Tongue (tissue), 1 donor: ENCODE measurements at regions not wholly inside any gene's neighbourhood (a gene's known extent, or its start where the extent isn't known, plus 50 kb on each side); places are given as distances from the start of the nearest gene placed in this dataset.
"Not testable (repeated sequence)": the region's sequence is repeated elsewhere in the genome, so short reads cannot be mapped to it uniquely, and the experiment has no call there.

Experiments
- DNase-seq: peaks from one replicate; pipeline ENCODE4 v3.0.0-alpha.2; 2015

DNA sequence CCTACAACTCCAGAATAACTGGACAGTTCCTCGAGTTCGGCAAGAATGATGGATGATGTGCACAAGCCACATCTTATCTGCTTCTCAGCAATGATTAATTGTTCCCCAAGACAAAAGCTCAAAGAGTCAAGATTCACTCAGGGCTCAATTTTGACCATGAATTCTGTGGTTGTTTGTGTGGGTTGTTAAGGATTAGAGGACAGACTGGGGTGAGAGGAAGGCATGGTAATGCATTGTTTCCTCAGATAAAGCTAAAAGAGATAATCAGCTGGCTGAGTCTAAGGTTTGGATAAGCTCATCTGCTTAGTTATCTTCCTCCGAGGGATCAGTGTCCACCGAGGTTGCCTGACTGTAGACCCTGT is 161.0 kb downstream of the CPEB2 start:
- DNase-seq, result no peak

DNA sequence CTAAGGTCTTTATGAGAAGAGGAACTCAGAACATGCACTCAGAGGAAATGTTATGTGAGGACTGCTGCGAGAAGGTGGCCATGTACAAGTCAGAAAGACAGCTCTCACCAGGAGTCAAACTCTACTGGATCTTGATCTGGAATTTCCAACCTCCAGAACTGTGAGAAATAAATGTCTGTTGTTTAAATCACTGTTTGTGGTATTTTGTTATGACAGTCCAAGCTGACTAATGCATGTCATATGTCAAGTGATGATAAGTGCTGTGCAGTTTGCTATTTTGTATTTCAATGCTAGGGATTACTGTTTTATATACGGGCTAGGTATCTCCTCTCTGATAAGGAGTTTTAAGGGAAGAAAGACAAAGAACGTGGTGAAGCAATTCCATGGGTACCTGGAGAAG is 162.3 kb downstream of the CPEB2 start:
- no peak for DNase-seq

DNA sequence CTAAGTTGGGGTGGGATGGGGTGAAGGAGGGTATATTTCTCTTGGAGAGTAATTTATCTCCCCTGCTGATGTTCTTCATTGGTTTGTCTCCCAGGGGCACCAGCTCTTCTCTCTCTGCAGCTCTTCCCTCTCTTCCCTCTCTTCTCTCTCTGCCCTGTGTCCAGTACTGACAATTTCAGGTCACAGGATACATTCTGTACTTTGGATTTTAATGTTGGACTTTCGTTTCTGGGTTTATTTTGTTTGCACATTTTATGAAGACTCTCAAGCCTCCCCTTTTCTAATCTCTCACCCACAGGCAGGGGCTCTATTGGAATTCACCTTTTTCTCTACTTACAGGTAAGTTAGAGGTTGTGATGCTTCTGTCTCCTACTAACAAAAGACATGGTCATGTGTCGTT is 165.5 kb downstream of the CPEB2 start:
- no peak for DNase-seq

DNA sequence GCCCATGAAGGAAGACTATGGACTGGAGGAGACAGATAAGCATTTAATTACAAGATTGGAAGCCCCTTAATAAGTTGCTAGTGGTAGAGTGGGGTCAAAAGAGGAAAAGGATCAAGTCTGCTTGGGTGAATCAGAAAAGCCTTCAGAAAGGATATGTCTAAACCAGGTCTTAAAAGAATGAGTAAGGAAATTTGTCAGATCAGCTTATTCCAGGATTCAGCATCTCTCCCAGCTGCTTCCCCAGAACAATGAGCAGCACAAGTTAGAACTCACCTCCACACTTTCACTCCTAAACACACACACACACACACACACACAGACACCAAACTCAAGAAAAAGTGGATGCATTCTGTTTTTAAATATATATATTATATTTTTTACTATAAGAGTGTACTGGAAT is 166.5 kb downstream of the CPEB2 start:
- no peak for DNase-seq

DNA sequence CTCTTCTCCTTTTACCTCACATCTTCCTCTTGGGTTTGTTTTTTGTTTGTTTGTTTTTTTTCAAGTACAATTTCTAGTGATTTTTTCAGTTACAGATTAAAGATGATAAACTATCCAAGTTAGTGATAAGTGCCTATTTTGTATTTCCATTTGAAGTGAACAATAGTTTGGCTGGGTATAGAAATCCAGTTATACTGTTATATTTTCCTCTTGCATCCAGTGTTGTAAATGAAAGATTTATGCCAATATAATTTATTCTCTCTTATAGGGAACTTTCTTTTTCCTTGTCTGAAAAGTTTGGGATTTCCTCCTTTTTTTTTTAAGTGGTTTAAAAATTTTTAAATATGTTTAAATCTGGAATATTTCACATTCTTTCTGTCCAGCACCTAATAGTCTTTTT is 169.4 kb downstream of the CPEB2 start:
- no peak for DNase-seq

DNA sequence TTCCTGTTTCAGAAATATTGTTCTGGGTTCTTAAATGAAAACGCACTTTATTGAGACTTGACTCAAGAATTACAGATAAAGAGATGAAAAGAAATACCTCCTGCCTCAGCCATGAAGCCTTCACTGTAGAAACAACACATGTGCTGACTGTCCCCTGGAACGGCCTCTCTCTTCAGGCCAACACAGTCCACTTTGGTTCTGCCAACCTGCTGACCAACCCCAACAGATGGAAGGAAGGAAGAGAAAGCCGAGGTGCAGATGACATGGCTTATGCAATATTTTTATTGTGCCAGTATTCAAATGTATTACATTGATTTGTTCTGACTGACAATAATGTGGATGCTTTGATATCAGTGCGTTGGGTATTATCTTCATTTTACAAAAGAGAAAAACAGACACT is 171.0 kb downstream of the CPEB2 start:
- no peak for DNase-seq

DNA sequence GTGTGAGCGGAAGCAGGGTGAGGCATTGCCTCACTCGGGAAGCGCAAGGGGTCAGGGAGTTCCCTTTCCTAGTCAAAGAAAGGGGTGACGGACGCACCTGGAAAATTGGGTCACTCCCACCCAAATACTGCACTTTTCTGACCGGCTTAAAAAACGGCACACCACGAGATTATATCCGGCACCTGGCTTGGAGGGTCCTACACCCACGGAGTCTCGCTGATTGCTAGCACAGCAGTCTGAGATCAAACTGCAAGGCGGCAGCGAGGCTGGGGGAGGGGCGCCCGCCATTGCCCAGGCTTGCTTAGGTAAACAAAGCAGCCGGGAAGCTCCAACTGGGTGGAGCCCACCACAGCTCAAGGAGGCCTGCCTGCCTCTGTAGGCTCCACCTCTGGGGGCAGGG is 171.9 kb downstream of the CPEB2 start:
- not testable (repeated sequence) for DNase-seq

DNA sequence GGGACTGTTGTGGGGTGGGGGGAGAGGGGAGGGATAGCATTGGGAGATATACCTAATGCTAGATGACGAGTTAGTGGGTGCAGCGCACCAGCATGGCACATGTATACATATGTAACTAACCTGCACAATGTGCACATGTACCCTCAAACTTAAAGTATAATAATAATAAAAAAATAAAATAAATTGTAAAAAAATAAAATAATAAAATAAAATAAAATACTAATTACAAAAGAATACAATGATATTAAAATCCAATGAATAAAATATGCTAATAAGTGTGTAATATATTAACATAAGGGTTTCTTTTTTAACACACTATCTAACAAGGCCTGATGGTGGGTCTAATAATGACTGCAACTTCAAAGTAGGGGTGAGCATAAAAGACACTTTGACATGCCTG is 177.6 kb downstream of the CPEB2 start:
- not testable (repeated sequence) for DNase-seq

DNA sequence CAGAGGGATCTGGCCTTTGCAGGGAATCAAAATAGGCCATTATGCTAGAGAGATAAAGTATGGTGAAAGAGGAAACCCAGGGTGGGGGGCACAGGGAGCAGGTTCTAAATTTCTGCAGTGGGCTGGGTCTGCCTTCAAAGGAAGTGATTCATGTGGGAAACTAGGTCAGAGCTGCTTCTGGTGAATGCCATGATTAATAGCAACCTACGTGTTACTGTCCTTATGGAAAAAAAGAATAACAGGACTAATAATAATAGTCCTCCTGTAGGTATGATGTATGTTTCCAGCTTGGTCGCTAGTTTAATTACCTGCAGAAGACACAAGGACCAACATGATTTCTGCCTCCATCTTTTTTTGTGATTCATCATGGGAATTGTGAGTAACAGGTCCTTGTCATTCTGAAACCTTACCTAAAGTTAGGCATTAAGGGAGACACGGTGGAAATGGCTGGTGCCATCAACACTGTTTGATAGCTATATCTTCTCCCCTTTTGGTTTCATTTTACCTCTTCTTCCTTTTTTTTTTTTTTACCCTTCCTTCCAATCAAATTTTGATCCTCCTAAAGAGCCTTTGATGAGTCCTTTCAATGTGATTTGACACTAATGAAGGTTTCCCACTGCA is 180.4 kb downstream of the CPEB2 start:
- DNase-seq, result no peak

DNA sequence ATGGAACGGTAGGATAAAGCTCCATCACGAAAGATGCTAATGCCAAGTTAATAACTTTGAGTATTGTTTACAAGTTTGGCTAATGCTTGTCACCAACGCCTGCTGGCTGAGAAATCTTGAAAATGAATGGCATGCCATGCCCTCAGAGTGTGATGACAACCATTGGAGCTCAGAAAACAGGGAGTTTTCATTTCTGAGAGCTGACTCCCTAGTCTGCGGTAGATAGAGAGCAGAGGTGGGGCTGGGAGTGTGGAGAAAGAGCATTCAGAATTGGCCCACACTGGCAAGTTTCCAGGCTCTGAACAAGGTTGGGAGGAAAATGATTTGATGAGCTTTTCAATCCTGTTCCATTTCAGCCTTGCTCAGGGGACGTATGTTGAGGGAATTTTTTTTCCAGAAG is 183.9 kb downstream of the CPEB2 start:
- no peak for DNase-seq

DNA sequence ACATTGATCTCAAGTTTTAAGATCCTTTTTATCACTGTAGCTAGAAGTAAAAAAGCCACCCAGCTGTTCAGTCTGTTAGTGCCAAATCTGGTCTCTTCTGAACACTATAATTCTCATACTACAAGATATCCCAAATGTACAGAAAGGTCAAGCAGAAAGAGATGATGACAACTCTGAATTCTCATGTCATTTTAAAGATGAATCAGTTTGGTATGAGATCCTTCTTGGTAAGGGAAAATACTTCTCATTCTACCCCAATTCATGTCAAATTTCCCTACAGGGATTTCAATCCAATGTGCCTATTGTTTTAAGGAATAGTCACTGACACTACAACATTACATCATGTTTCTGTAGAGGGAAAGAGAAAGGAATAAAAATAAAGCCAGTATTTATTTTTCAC is 184.5 kb downstream of the CPEB2 start:
- no peak for DNase-seq

DNA sequence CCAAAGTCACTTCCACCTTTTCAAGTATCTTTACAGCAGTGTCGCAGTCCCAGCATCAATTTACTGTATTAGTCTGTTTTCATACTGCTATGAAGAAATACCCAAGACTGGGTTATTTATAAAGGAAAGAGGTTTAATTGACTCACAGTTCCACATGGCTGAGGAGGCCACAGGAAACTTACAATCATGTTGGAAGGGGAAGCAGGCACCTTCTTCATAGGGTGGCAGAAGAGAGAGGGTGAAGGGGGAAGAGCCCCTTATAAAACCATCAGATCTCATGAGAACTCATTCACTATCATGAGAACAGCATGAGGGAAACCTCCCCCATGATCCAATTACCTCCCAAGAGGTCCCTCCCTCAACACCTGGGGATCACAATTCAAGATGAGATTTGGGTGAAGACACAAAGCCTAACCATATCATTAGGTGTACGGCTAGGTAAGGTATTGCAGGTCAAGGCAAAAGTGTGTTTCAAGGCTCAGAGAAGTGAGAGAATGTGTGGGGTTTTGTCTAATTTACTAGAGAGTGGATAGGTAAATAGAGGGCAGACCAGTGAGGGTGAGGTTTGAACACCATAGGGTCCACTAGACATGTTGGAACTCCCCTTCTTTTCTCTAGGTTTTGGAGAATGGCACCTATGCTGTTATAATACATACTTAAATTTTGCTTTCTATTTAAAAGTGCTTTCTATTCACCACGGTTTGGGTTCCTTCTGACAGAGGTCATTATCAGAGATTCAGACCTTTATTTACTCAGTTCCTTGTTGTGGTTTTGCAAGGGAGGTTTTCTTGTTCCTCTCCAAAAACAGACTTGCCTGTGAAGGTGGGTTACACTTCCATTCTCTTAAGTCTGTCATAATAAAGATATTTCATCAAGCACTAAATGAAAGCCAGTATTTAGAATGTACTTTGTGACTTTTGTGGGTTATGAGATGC is 186.6 kb downstream of the CPEB2 start:
- no peak for DNase-seq

DNA sequence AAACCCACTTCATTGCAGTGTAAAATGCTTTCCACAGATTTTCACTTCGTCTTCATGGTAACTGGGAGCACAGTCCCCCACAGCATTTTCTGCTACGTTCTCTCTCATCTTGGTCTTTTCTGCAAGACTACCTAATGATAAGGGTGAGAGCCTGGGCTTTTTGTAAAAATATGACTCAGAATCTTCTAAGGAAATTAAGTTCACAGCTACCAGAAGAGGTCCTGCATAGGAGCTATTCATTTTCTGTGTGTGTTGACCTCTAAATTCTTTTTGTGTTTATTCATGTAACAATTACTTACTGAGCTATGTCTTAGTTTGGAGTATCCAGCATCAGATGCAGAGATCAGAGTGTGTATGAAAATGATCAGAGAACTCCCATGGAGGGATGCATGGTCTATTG is 192.2 kb downstream of the CPEB2 start:
- no peak for DNase-seq

DNA sequence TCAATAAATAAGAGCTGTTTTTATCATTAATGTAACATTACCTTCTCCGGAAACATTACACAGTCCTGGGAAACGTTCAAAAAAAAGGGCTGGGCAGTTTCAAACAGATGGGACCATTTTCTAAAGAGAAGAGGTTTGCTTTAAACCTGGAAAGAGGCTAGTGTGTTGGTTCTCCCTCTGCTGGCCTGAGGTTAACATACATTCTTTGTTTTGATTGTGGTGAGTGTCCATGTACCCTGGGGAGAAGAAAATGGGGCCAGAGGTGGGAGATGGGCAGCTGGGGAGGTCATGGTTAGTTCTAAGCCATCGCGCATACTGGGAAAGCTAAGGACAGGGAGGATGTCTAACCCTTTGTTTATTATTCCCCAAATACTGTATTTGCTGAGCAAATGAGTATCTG is 194.7 kb downstream of the CPEB2 start:
- peak; percentile 30 for DNase-seq

DNA sequence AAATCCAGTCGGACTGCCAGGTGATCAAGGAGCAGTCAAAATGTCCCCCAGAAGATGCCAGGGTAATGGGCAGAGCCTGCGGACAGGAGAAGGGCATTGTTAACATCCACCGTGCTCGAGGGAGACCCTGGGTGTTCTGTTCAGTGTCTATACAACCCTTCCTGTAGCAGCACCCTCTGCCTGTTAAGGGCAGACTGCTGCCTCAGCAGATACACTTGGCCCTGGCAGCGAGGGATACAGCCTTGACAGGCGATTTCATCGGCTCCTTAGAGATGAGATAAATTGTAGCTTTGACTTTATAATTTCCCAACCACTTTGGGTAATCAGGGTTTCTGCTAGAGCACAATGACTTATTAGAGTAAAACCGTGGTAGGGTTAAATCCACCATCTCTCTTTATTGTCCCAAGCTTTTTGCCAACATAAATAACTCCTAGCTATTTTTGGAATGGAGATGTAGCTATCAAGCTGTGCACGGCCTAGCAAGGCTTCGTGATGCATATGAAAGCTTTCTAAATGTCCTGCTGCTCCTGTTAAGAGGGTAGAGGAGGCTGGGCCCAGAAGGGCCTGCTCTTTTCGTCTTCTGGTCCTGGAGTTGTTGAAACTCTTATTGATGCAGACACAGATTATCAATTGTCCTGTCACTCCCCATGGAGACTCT is 195.9 kb downstream of the CPEB2 start:
- DNase-seq, result no peak

DNA sequence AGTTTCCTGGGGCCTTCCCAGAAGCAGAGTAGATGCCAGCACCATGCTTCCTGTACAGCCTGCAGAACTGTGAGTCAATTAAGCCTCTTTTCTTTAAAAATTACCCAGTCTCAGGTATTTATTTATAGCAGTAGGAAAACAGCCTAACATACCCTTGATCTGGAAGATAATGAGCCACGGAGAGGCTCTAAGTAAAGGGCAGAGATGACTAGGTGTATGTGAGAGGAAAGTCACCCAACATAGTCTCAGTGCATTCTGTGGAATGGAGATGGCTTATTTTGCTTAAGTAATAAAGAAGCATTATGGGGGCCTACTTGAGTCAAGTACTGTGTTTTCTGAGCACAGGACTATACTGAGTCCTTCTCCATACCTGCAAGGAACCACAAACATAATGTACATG is 199.5 kb downstream of the CPEB2 start:
- no peak for DNase-seq

DNA sequence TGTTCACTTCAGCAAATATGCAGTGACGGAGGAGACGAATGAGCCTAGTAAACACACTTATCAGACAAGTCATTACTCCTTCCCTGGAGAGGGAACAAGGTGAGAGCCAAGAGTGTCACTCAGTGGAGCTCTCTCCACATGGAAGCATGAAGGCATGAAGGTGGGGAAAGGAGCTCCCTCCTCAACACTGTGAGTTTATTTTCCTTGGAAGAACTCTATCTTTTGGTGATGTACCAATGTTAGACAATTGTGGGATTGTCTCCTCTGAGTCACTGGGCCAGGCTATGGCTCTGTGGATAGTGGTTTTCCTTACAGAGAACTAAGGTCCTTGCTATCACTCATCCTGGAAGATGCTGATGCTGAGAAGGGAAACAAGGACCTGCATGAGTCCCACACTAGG is 200.2 kb downstream of the CPEB2 start:
- no peak for DNase-seq

DNA sequence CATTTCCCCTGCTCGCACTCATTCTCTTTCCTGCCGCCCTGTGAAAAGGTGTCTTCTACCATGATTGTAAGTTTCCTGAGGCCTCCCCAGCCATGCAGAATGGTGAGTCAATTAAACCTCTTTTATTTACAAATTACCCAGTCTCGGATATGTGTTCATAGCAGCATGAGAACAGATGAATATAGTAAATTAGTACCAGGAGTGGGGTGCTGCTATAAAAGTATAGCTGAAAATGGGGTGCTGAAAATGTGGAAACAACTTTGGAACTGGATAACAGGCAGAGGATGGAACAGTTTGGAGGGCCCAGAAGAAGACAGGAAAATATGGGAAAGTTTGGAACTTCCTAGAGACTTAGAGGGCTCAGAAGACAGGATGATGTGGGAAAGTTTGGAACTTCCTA is 204.2 kb downstream of the CPEB2 start:
- DNase-seq, result not testable (repeated sequence)

DNA sequence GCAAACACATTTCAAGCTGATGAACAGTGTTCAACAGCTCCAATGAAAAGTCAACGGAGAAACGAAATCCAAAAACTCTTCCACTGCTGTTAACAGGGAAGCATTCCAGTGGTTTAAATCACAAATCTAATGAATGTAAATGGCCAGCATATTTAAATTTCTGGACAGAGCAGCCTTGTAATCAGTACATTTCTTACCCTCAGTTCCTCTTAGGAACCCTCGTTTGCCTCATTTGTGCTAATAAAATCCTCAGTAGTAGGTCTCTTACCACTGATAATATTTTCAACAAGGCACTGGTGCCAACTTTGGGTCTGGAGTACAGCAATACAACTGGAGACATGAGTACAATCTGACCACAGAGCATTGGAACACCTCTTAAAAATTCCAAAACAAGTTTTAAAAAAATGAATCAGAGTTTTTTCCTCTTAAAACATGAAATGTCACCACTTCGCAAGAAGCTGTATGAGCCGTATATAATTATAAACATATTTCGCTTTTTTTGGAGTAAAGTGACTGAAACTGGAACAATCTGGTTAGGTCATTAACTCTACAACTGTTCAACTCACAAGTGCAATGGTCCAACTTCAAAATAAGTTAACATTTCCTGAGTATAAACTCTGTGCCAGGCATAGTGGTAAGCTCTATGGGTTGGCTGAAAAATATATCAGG is 211.2 kb downstream of the CPEB2 start:
- DNase-seq, result peak; percentile 20

DNA sequence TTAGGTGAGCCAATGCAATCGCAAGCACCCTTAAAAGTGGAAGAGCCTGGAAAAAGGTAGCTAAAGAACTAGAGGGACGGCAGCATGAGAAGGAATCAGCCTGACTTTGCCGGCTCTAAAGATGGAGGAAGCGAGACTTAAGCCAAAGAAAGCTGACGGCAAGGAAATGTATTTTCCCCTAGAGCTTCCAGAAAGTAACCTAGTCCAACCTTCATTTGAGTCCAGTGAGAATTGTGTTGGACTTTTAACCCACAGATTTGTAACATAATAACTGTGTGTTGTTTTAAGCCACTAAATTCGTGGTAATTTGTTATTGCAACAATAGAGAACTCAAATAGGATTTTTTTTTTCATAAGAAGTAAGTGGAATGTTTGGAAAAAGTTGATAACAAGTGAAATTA is 212.7 kb upstream of the C1QTNF7 start:
- peak; percentile 24 for DNase-seq

DNA sequence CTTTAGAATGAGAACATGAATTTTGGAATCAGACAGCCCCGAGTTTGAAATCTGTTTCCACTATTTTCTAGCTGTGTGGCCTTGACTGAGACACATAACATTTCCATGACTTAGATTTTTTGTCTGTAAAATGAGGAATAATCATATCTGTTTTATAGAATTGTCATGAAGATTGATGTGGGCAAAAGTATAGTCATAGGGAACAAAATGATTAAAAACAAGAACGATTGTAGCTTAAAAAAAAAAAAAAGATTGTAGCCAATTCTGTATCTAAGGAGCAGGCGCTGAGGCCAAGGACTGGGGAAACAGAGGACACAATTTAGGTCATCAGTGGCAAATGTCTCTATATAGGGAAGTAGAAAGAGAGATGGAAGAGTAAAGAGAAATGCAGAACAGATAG is 201.6 kb upstream of the C1QTNF7 start:
- no peak for DNase-seq

DNA sequence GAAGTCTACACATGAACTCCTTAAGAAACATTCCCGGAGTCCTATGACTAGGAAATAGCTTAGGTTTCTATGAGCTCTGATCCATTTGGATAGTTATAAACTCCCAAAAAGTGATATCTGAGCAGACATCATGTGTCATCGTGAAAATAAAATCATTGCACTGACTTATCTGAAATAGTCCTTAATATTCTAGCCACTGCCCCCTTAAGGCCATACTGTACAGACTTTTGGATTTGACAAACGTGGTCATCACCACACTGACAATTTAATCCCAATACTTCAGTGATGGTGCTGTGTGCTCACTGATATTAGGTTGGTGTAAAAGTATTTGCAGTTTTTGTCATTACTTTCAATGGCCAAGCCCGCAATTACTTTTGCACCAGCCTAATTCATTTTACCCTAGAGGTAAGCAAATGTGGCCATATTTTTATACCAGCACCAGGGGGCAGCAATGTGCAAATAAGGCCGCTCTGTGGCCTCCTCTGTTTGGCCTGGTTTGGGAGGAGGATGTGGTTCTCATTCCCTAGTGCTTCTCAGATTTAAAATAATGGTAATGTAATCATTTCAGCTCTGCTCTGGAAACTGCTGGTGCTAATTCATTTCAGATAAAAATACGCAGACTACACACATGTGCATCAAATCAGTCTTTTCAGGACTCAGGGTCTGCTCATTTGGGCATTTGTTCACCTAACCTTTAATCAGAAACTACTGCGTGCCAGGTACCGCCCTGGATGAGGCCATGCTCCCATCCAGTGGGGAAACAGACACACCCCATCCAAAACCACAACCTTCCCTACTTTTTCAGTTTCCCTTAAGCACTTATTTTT is 196.4 kb upstream of the C1QTNF7 start:
- DNase-seq, result peak; percentile 95
